Keratinocyte (primary cell): ENCODE measurements at regions not wholly inside any gene's neighbourhood (a gene's known extent, or its start where the extent isn't known, plus 50 kb on each side); places are given as distances from the start of the nearest gene placed in this dataset.
"Not testable (repeated sequence)": the region's sequence is repeated elsewhere in the genome, so short reads cannot be mapped to it uniquely, and the experiment has no call there.

ENCODE experiments used
- DNase-seq: peaks from one replicate; pipeline ENCODE4 v3.0.0-alpha.2; 2011; ENCODE audit warnings: low read depth, missing footprints, low spot score
- FAIRE-seq: peaks from 2 replicates; lab custom pipeline; 2011; peaks lifted over from hg19 to GRCh38; lab: Jason Lieb, UNC
- H2AFZ ChIP-seq: 2 replicates; pipeline ENCODE4 v1.6.0; 2012; ENCODE audit warnings: low read length, control low read depth, inconsistent platforms; ENCODE audit not compliant: control insufficient read depth
- H3K27ac ChIP-seq: 2 replicates; pipeline ENCODE4 v1.5.1; 2011; ENCODE audit warnings: low read length; ENCODE audit not compliant: control insufficient read depth, insufficient read depth
- H3K27me3 ChIP-seq: 3 replicates; pipeline ENCODE4 v1.6.0; 2011; ENCODE audit warnings: low read length; ENCODE audit not compliant: control insufficient read depth, insufficient read depth; ENCODE audit errors: extremely low read depth
- H3K36me3 ChIP-seq, 2 experiments: 2 replicates in 1 of 2; 3 replicates in 1 of 2; pipeline ENCODE4 v1.5.1; 2011; ENCODE audit warnings: low read length in 2 of 2, mild to moderate bottlenecking in 1 of 2; ENCODE audit not compliant: control insufficient read depth in 2 of 2, insufficient read depth in 2 of 2; ENCODE audit errors: extremely low read depth in 1 of 2
- H3K4me1 ChIP-seq: 3 replicates; pipeline ENCODE4 v1.5.1; 2011; ENCODE audit warnings: low read length; ENCODE audit not compliant: control insufficient read depth, insufficient read depth; ENCODE audit errors: extremely low read depth
- H3K4me2 ChIP-seq: 3 replicates; pipeline ENCODE4 v1.6.0; 2011; ENCODE audit warnings: low read depth, low read length; ENCODE audit not compliant: control insufficient read depth, insufficient read depth; ENCODE audit errors: extremely low read depth
- H3K4me3 ChIP-seq, 3 experiments: fragments of 200-600 bp in 1 of 3; sonication (generic) in 1 of 3; 2 replicates in 2 of 3; 3 replicates in 1 of 3; pipeline ENCODE4 v1.5.1; 2011 to 2016; ENCODE audit warnings: low read length in 3 of 3, mild to moderate bottlenecking in 3 of 3, control low read depth in 2 of 3, inconsistent platforms in 1 of 3, low read depth in 1 of 3, mixed read lengths in 1 of 3, mixed run types in 1 of 3, moderate library complexity in 1 of 3; ENCODE audit not compliant: control insufficient read depth in 2 of 3, insufficient read depth in 2 of 3; ENCODE audit errors: extremely low read depth in 1 of 3
- H3K79me2 ChIP-seq: 2 replicates; pipeline ENCODE4 v1.6.0; 2012; ENCODE audit warnings: low read length; ENCODE audit not compliant: control insufficient read depth, insufficient read depth
- H3K9ac ChIP-seq: 3 replicates; pipeline ENCODE4 v1.6.0; 2011; ENCODE audit warnings: low read length; ENCODE audit not compliant: control insufficient read depth, insufficient read depth; ENCODE audit errors: extremely low read depth
- H3K9me1 ChIP-seq: 3 replicates; pipeline ENCODE4 v1.6.0; 2011; ENCODE audit warnings: low read length; ENCODE audit not compliant: control insufficient read depth, insufficient read depth; ENCODE audit errors: extremely low read depth
- H3K9me3 ChIP-seq: 2 replicates; pipeline ENCODE4 v1.5.1; 2012; ENCODE audit warnings: low read depth, low read length; ENCODE audit not compliant: control insufficient read depth
- H4K20me1 ChIP-seq: 3 replicates; pipeline ENCODE4 v1.6.0; 2011; ENCODE audit warnings: low read length; ENCODE audit not compliant: control insufficient read depth, insufficient read depth; ENCODE audit errors: extremely low read depth
- dilution Hi-C: fragments of 300-500 bp; cut with MboI; formaldehyde crosslinking; loops from one replicate; pipeline ENCODE4 v1.7.0; 2020; ENCODE audit warnings: low sequenced_read_pairs; ENCODE audit not compliant: extremely low pct_ligation_motif_present

GRCh38 chr21:6467907-6468306, 4053.5 kb upstream of the TPTE start:
- H3K27ac ChIP-seq, H3K9me3 ChIP-seq, H3K27me3 ChIP-seq, H3K4me1 ChIP-seq, dilution Hi-C loops, H3K4me2 ChIP-seq, H3K9me1 ChIP-seq, H3K79me2 ChIP-seq, H3K4me3 ChIP-seq, FAIRE-seq, DNase-seq, H3K36me3 ChIP-seq, H4K20me1 ChIP-seq, H2AFZ ChIP-seq, H3K9ac ChIP-seq: not testable (repeated sequence)

- H3K36me3 ChIP-seq, H3K4me2 ChIP-seq, H3K9me1 ChIP-seq, H3K4me1 ChIP-seq, dilution Hi-C loops, H3K4me3 ChIP-seq, H3K9me3 ChIP-seq, H4K20me1 ChIP-seq, H3K27me3 ChIP-seq, FAIRE-seq, H2AFZ ChIP-seq, H3K27ac ChIP-seq, DNase-seq, H3K79me2 ChIP-seq, H3K9ac ChIP-seq: not testable (repeated sequence)
Measured at GRCh38 chr21:6468331-6468860, 4053.0 kb upstream of the TPTE start.

- dilution Hi-C loops, H3K36me3 ChIP-seq, H3K9me1 ChIP-seq, H3K9ac ChIP-seq, H3K79me2 ChIP-seq, H3K27me3 ChIP-seq, DNase-seq, H3K4me1 ChIP-seq, FAIRE-seq, H2AFZ ChIP-seq, H3K4me2 ChIP-seq, H3K27ac ChIP-seq, H3K9me3 ChIP-seq, H3K4me3 ChIP-seq, H4K20me1 ChIP-seq: not testable (repeated sequence)
Measured at GRCh38 chr21:6474250-6474968, 4047.0 kb upstream of the TPTE start.

GRCh38 chr21:6481116-6481515, 4040.3 kb upstream of the TPTE start:
- H3K27ac ChIP-seq, dilution Hi-C loops, DNase-seq, FAIRE-seq, H3K4me3 ChIP-seq, H3K9me1 ChIP-seq, H3K27me3 ChIP-seq, H3K79me2 ChIP-seq, H3K4me1 ChIP-seq, H3K9ac ChIP-seq, H3K36me3 ChIP-seq, H2AFZ ChIP-seq, H4K20me1 ChIP-seq, H3K4me2 ChIP-seq, H3K9me3 ChIP-seq: not testable (repeated sequence)

GRCh38 chr21:6482616-6483015, 4038.8 kb upstream of the TPTE start:
- H3K9me3 ChIP-seq, H3K36me3 ChIP-seq, H3K9me1 ChIP-seq, DNase-seq, H3K4me1 ChIP-seq, H3K27ac ChIP-seq, FAIRE-seq, H3K9ac ChIP-seq, H3K79me2 ChIP-seq, H3K4me2 ChIP-seq, dilution Hi-C loops, H2AFZ ChIP-seq, H3K27me3 ChIP-seq, H3K4me3 ChIP-seq, H4K20me1 ChIP-seq: not testable (repeated sequence)
